ENCODE measurements at regions not wholly inside any gene's neighbourhood (a gene's known extent, or its start where the extent isn't known, plus 50 kb on each side); places are given as distances from the start of the nearest gene placed in this dataset.
"Not testable (repeated sequence)": the region's sequence is repeated elsewhere in the genome, so short reads cannot be mapped to it uniquely, and the experiment has no call there.

- Mint-ChIP-seq H3K9me3 (ENCODE audit: unreplicated experiment) (peaks cover 3% of the 10 kb centered on the region), H3K4me3 (ENCODE audit: unreplicated experiment) (no peak overlapping the region), H3K27me3 (ENCODE audit: unreplicated experiment) (no peaks in the 10 kb centered on the region), H3K36me3 (ENCODE audit: low read depth, unreplicated experiment) (peaks cover 6% of the 10 kb centered on the region), H3K27ac (ENCODE audit: unreplicated experiment) (no peak overlapping the region), H3K4me1 (ENCODE audit: unreplicated experiment) (peaks cover 7% of the 10 kb centered on the region)
- no peak for TF ChIP-seq CTCF (IDR thresholded peaks at IDR 0.05; ENCODE audit: unreplicated experiment)
- no peak for DNase-seq (ENCODE audit: low spot score)
These were observed 75.0 kb downstream of the XCL2 start for GRCh38 chr1:168468822-168469221.

GRCh38 chr1:168468042-168468809 is 75.6 kb downstream of the XCL2 start:
- Mint-ChIP-seq H3K27ac (ENCODE audit: unreplicated experiment) (no peak overlapping the region), H3K9me3 (ENCODE audit: unreplicated experiment) (no peaks in the 10 kb centered on the region), H3K4me1 (ENCODE audit: unreplicated experiment) (peaks cover 2% of the 10 kb centered on the region), H3K36me3 (ENCODE audit: low read depth, unreplicated experiment) (peaks cover under 1% of the 10 kb centered on the region), H3K27me3 (ENCODE audit: unreplicated experiment) (peaks cover 1% of the 10 kb centered on the region), H3K4me3 (ENCODE audit: unreplicated experiment) (no peak overlapping the region)
- TF ChIP-seq CTCF (IDR thresholded peaks at IDR 0.05; ENCODE audit: unreplicated experiment), result no peak
- no peak for DNase-seq (ENCODE audit: low spot score)

GRCh38 chr1:168467452-168467851 is 76.3 kb downstream of the XCL2 start:
- H3K9me3 Mint-ChIP-seq (ENCODE audit: unreplicated experiment), result no peaks in the 10 kb centered on the region
- no peak overlapping the region for H3K4me3 Mint-ChIP-seq (ENCODE audit: unreplicated experiment)
- peaks cover 1% of the 10 kb centered on the region for H3K27me3 Mint-ChIP-seq (ENCODE audit: unreplicated experiment)
- no peak for DNase-seq (ENCODE audit: low spot score)
- H3K27ac Mint-ChIP-seq (ENCODE audit: unreplicated experiment), result no peak overlapping the region
- no peak for TF ChIP-seq CTCF (IDR thresholded peaks at IDR 0.05; ENCODE audit: unreplicated experiment)
- H3K4me1 Mint-ChIP-seq (ENCODE audit: unreplicated experiment), result no peaks in the 10 kb centered on the region
- no peaks in the 10 kb centered on the region for H3K36me3 Mint-ChIP-seq (ENCODE audit: low read depth, unreplicated experiment)

- Mint-ChIP-seq H3K27me3 (ENCODE audit: unreplicated experiment) (peaks cover 1% of the 10 kb centered on the region), H3K36me3 (ENCODE audit: low read depth, unreplicated experiment) (no peaks in the 10 kb centered on the region), H3K27ac (ENCODE audit: unreplicated experiment) (no peak overlapping the region), H3K9me3 (ENCODE audit: unreplicated experiment) (no peaks in the 10 kb centered on the region), H3K4me1 (ENCODE audit: unreplicated experiment) (no peaks in the 10 kb centered on the region), H3K4me3 (ENCODE audit: unreplicated experiment) (no peak overlapping the region)
- no peak for TF ChIP-seq CTCF (IDR thresholded peaks at IDR 0.05; ENCODE audit: unreplicated experiment)
- DNase-seq (ENCODE audit: low spot score), result no peak
These were observed 77.1 kb downstream of the XCL2 start for GRCh38 chr1:168466714-168467131.

- Mint-ChIP-seq H3K36me3 (ENCODE audit: low read depth, unreplicated experiment) (no peaks in the 10 kb centered on the region), H3K27me3 (ENCODE audit: unreplicated experiment) (peaks cover 1% of the 10 kb centered on the region), H3K4me1 (ENCODE audit: unreplicated experiment) (no peaks in the 10 kb centered on the region), H3K27ac (ENCODE audit: unreplicated experiment) (no peak overlapping the region), H3K9me3 (ENCODE audit: unreplicated experiment) (no peaks in the 10 kb centered on the region), H3K4me3 (ENCODE audit: unreplicated experiment) (no peak overlapping the region)
- DNase-seq (ENCODE audit: low spot score), result no peak
- TF ChIP-seq CTCF (IDR thresholded peaks at IDR 0.05; ENCODE audit: unreplicated experiment), result no peak
These were observed 77.6 kb downstream of the XCL2 start for GRCh38 chr1:168466092-168466713.

GRCh38 chr1:168461108-168461507 is 82.7 kb downstream of the XCL2 start:
- H3K27ac Mint-ChIP-seq (ENCODE audit: unreplicated experiment); H3K36me3 Mint-ChIP-seq (ENCODE audit: low read depth, unreplicated experiment); DNase-seq (ENCODE audit: low spot score); H3K4me1 Mint-ChIP-seq (ENCODE audit: unreplicated experiment); H3K4me3 Mint-ChIP-seq (ENCODE audit: unreplicated experiment); H3K27me3 Mint-ChIP-seq (ENCODE audit: unreplicated experiment); H3K9me3 Mint-ChIP-seq (ENCODE audit: unreplicated experiment): not testable (repeated sequence)

- H3K27ac Mint-ChIP-seq (ENCODE audit: unreplicated experiment); DNase-seq (ENCODE audit: low spot score); H3K9me3 Mint-ChIP-seq (ENCODE audit: unreplicated experiment); H3K4me1 Mint-ChIP-seq (ENCODE audit: unreplicated experiment); H3K36me3 Mint-ChIP-seq (ENCODE audit: low read depth, unreplicated experiment); H3K27me3 Mint-ChIP-seq (ENCODE audit: unreplicated experiment); H3K4me3 Mint-ChIP-seq (ENCODE audit: unreplicated experiment): not testable (repeated sequence)
These were observed 86.5 kb downstream of the XCL2 start for GRCh38 chr1:168457296-168457695.
